Thyroid gland (tissue), 4 donors: ENCODE measurements at regions not wholly inside any gene's neighbourhood (a gene's known extent, or its start where the extent isn't known, plus 50 kb on each side); places are given as distances from the start of the nearest gene placed in this dataset.

ENCODE experiments used
- POLR2A ChIP-seq, 2 donors: fragments of 450-650 bp; IDR thresholded peaks; one replicate each; pipeline ENCODE4 v1.6.1; 2017; ENCODE audit warnings: antibody characterized with exemption in 2 of 2, mild to moderate bottlenecking in 2 of 2, moderate library complexity in 1 of 2
- TF ChIP-seq, protein P1 (sequence below), 6 experiments: fragments of 200-600 bp in 3 of 6; fragments of 450-650 bp in 3 of 6; sonication (generic) in 3 of 6; IDR thresholded peaks; one replicate each; pipeline ENCODE4 v1.5.1; 2016 to 2019; ENCODE audit warnings: antibody characterized with exemption in 6 of 6, mild to moderate bottlenecking in 2 of 6, inconsistent platforms in 1 of 6, moderate library complexity in 1 of 6

DNA sequence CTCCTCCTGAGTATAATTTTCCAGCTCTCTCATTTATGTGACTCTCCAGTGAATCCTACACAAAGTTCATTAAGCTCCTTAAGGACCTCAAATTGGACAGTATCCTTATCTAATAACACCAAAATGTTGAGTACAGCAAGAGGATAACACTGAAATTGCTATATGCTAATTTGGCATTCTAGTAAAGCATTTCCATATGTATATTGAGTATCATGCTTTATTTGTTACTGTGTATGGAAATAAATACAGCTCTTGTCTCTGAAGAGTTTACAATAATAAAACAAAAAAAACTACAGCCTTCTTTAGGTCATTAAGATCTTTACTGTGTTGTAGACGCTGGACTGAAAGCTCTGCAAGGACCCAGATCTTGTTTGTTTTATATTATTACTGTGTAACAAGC is 1341.3 kb downstream of the ROBO1 start:
- TF ChIP-seq, protein P1, sequence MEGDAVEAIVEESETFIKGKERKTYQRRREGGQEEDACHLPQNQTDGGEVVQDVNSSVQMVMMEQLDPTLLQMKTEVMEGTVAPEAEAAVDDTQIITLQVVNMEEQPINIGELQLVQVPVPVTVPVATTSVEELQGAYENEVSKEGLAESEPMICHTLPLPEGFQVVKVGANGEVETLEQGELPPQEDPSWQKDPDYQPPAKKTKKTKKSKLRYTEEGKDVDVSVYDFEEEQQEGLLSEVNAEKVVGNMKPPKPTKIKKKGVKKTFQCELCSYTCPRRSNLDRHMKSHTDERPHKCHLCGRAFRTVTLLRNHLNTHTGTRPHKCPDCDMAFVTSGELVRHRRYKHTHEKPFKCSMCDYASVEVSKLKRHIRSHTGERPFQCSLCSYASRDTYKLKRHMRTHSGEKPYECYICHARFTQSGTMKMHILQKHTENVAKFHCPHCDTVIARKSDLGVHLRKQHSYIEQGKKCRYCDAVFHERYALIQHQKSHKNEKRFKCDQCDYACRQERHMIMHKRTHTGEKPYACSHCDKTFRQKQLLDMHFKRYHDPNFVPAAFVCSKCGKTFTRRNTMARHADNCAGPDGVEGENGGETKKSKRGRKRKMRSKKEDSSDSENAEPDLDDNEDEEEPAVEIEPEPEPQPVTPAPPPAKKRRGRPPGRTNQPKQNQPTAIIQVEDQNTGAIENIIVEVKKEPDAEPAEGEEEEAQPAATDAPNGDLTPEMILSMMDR (IDR thresholded peaks at IDR 0.05): no peak
- TF ChIP-seq POLR2A (IDR thresholded peaks at IDR 0.05): no peak
